GM21723 (cell line): ENCODE measurements at regions not wholly inside any gene's neighbourhood (a gene's known extent, or its start where the extent isn't known, plus 50 kb on each side); places are given as distances from the start of the nearest gene placed in this dataset.
A peak's percentile ranks its signal among the peaks of the same experiment; 100 is the strongest.

Experiments used
- ATAC-seq: cut with Tn5 transposase; IDR thresholded peaks from one replicate; pipeline ENCODE4 v1.9.1; 2021; ENCODE audit warnings: mild to moderate bottlenecking, moderate library complexity; ENCODE audit not compliant: unreplicated experiment

DNA sequence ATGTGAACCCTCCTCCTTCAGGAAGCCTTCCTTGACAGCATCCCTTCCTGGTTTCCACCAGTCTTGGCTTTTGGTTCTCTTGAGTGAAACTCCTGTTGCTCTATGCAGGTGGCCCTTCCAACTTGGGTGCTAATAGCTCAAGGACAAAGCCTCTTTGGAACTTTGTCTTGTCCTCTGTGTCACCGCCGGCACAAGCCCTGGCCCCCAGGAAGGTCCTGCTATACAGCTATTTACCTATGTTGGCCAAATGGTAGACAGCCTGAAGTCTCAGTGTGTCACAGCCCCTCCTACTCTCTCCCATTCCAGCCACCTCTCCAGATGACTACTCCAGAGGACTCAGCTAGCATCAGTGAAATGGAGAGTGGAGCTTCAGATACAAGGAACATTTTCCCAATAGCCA is 94.7 kb upstream of the ZNF618 start:
- no peak for ATAC-seq

DNA sequence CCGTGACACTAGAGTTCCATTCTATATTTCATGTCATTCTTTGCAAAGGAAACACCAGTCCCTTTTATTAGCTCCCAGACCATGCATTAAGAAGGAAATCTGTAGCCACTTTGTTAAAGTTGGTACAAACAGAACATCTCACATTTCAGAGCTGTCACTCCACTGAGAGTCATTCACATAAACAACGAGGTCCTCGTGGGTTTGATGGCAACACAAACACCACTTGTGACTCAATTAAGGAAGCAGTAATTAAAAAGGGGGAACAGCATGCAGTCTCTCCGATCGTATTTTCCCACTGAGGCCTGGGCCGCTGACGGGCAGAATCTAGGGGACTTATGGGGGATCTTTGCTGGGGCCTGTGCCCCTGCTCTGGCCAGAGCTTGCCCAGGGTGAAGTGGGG is 94.2 kb upstream of the ZNF618 start:
- ATAC-seq, result no peak

DNA sequence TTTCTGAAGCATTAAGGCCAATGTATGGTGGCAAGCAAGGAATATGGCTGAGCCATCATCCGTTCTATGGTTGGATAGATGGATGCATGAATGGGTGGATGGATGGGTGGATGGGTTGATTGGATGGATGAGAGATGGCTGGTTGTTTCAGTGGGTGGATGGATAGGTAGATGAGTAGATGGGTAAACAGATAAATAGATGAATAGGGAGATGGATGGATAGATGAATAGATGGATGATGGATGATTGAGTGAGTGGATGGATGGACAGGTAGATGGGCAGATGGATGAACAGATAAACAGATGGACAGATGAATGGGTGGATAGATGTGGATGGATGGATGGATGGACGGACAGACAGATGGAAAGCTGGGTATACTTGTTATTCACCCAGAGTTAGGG is 92.6 kb upstream of the ZNF618 start:
- ATAC-seq, result no peak

DNA sequence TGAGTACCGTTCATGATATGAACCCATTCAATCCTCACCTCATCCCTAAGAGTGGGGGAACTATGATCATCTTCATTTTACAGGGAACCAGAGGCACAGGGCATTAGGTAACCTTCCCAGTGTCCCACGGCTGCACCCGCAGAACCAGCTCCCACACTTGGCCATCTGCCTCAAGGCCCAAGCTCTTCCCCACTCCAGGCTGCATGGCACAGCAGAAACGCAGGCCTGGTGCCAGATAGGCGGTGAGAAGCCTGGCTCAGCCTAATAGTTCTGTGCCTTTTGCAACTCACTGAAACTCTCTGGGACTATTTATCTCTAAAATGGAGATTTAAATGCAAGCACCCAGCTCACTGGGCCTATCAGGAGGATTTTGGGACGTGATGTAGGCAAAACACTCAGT is 90.8 kb upstream of the ZNF618 start:
- no peak for ATAC-seq

DNA sequence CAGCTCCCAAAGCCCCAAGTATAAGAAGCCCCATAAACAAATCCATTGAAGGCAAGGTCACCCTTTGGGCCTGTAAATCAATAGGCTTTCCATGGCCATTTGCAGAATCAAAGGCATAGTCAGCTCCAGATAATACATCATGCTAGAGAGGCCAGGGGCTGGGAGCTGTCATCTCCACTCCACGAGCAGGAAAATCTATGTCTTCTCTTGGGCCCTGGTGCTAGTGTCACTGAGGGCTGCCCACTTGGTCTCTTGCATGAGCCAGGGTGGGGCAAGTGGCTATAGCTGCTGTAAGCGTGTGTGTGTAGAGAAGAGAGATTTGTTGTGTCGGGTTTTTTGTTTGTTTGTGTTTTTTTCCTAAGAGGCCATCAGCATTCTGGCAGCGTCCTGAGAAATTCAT is 90.0 kb upstream of the ZNF618 start:
- no peak for ATAC-seq

DNA sequence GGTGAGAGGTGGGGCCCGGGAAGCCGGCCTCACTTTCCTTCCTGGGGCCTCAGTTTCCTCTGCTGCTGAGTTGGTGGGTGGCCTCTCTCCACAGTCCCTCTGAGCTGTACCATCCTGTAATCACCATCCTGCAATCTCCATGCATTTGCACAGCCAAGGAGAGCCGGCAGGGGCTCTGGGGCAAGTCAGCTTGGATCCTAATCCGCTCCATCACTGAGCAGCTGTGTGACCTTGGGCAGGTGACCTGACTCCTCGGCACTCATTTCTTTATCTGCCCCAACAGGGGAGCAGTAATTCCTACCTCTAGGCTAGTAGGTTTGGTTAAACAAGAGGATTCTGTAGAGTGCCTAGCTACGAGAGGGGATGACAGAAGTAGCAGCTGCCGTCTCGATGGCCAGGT is 88.2 kb upstream of the ZNF618 start:
- no peak for ATAC-seq

DNA sequence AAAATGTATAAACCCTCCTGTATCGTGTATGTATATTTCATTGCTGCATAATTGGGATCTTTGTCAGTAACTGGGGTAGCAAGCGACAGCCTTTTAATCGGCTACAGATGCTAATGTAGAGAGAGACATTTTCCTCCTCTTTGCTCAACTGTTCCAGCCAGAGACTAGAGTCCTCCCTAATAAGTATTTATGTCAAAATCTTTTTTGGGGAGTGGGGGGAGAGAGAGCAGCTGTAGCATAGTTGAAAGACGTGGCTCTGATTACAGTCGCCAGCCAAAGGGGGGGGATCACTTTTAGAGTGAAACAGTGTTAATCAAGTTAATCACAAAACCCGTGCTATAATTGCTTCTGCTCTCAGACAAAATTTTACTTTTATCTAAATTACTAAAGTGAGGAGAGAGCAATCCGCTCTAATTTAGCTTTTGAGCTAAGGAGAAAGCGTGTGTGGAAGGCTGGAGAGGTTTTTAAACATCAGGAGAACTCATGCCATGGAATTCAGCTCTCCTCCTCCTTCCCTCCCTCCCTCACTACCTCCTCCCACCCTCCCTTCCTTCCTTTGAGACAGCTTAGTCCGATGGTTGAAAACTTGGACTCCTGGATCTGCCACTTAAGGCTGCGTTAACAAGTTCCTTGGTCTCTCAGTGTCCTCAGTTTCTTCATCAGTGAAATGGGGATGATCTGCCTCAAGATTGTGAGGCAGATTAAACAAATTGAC is 87.3 kb upstream of the ZNF618 start:
- no peak for ATAC-seq

DNA sequence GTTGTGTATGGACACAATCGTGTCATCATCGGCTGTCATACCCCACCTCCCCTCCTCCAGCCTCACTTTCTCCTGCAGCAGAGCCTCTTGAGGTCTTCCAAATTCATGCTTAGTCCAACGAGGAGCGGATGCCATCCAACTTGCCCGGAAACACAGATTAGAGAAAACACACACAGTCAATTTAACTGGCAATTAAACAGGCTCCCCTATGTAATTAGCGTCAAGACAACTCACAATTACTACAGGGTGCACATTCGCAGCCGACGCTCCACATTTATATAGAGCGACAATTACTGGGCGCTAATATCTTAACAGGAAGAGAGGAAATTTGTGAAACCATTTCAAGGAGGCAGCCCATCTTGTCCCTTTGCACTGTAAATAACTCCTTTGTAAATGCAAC is 86.0 kb upstream of the ZNF618 start:
- ATAC-seq, result no peak

DNA sequence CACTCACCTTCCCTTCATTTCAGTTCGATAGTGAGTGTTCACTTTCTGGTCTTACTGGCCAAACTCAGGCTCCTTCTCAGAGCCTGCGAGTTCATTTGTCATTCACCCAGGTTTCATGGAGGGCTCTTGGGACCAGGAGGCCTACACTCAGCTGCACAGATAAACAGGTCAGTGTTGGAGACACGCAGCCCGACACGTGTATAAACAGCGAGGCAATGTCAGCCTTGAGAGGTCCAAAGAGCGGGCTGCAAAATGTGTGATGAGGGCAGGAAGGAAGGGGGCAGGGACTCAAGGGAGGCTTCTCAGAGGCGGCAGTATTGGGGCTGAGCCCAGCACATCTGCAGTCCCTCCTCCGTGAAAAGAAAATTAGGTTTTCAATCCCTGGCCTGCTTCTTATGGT is 82.6 kb upstream of the ZNF618 start:
- no peak for ATAC-seq

DNA sequence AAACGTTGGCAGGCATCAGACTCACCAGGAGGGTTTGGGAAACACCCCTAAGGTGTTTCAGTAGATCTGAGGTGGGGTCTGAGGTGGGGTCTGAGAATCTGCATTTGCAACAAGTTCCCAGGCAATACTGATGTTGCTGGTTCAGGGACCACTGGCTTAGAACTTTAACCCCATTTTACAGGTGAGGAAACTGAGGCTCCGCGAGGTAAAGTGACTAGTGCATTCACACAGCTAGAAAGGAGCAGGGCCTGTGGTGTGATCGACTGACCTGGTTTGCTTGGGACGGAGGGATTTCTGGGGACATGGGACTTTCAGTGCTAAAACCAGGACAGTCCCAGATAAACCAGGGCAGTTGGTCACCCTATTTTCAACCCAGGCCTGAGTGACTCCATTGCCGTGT is 81.4 kb upstream of the ZNF618 start:
- ATAC-seq, result no peak

DNA sequence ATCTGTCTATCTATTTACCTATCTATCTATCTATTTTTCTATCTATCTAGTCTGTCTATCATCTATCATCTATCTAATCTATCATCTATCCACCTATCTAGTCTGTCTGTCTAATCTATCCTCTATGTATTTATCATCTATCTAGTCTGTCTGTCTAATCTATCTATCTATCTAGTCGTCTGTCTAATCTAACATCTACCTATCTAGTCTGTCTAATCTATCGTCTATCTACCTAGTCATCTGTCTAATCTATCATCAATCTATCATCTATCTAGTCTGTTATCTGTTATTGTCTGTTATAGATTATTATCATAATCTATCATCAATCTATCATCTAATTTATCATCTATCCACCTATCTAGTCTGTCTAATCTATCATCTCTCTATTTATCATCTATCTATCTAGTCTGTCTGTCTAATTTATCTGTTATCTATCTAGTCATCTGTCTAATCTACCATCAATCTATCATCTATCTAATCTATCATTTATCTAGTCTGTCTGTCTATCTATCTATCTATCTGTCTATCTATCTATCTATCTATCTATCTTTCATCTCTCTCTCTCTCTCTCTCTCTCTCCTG is 80.2 kb upstream of the ZNF618 start:
- ATAC-seq, result no peak

DNA sequence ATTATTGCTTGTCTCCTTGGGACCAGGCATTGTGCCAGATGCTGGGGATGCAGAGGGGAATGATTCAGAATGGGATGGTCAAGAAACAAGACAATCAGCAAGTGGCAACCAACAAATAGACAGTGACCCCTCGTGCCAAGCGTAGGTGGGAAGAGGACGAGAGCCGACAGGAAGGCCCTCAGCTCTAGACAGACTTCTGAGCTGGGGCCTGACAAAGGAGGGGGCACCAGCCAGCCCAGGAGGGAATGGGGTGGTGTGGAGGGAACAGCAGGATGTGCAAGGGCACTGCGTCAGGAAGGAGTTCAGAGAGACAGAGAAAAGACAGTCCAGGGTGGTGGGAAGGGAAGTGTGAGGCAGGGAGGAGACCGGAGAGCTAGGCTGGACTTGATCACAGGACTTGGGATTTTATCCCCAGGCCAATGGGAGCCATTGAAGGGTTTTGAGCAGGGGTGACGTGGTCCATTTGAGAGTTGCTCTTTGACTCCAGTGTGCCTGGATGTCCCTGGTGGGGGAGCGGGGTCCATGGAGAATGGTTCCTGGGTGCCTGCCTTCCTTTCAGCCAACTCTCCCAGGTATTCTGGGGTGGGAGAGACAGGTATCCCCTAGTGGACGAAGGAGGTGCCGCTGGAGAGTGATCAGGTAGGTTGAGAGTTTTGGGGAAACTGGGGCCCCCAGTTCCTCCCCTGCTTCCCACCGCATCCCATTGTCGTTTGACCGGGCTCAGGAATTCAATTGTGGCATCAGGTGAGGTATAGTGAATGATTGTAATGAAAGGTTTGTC is 79.3 kb upstream of the ZNF618 start:
- ATAC-seq, result no peak

DNA sequence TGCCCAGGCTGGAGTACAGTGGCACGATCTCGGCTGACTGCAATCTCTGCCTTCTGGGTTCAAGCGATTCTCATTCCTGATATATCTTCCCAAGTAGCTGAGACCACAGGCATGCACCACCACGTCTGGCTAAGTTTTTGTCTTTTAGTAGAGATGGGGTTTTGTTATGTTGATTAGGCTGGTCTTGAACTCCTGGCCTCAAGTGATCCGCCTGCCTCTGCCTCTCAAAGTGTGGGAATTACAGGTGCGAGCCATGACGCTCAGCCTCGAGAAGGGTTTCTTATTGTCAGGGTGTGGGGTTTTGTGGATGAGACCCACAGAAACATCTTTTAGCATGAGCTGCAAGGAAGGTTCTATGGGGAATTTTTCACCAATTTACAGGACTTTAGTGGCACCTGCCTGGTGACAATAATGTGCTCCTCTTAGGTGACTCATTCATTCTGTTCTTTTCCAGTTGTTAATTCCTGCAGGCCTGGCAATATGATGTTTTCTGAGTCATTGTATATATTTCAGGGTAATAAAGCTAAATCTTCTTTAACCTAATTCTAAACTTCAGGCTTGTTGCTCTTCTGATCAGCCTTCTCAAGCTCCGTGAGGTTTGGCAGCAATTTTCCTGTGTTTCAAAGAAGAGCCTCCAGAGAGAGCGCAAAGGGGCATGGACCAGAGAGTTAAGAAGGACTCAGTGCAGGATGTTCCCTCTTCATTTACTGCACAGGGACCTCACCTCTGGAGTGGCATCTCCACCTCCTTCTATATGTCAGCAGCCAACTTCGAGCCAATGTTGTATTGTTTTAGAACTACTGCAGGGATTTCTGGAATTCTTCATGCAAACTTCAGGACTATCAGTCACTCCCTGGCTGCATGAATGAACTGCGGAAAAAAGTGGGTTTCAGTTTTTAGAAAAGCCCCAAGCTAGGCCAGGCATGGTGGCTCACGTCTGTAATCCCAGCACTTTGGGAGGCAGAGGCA is 77.8 kb upstream of the ZNF618 start:
- ATAC-seq, result no peak

DNA sequence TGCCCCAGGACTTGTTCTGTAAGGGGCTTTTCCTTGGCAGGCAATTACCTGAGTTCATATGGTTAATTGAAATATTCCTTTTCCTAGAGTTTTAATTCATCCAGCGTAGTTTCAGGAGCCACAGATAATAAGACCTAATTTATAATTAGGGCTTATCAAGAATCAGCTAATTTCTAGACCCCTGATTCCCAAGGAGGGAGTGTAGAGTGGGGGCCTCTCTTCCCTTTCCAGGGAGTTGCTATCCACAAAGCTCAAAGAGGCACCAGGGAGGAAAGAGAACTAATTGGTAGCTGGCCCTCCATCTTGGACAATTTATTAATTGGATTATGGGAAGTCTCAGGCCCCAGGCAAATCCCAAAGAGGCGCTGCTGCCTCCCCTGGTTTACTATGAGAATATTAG is 75.8 kb upstream of the ZNF618 start:
- no peak for ATAC-seq

DNA sequence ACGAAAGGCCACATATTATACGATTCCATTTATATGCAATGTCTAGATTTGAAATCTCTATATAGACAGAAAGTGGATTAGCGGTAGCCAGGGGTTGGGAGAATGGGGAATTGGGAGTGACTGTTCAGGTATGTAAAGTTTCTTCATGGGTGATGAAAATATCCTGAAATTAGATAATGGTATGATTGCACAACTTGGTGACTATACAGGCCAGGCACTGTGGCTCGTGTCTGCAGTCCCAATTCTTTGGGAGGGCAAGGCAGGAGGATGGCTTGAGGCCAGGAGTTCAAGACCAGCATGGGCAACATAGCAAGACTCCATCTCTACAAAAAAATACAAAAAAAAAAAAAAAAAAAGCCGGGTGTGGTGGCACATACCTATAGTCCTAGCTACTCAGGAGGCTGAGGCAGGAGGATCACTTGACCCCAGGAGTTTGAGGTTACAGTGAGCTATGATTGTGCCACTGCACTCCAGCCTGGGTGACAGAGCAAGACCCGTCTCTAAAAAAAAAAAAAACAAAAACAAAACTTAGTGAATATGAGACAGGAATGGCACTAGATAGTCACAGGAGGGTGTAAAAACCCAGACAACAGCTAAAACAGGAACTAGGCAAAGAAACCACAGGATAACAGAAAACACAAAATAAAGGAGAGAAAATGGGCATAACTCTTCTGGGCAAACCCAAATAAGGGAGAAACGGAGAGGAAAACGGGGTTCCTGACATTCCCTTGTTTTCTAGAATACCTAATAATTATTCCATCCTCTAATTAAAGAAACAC is 72.1 kb upstream of the ZNF618 start:
- no peak for ATAC-seq

DNA sequence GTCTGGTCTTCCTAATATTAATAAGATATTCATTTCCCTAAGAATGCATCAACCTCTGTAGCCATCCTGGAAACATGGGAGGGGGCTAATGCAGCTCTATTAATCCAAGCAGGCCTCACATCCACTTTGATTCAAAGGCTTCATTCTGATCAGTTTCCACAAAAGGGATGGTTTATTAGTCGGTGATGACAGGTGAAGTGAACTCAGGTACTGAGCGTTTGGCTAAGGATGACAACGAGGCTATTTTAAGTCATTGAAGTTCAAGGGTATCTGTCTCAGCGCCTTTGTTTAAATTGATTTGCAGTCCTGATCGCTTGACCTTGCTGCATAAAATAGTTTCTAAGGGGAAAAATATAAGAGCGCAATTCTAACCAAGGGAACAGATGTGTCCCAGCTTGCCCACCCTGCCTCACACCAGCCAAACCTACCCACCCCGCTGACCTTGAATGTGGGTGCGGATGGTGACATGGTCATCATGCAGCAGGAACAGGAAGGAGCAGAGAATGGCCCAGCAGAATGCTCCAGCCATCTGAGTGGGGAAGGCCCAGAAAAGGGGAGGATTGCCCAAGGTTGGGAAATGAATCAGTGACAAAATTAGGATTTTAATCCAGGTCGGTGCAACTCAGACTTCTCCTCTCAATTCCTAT is 70.5 kb upstream of the ZNF618 start:
- no peak for ATAC-seq

DNA sequence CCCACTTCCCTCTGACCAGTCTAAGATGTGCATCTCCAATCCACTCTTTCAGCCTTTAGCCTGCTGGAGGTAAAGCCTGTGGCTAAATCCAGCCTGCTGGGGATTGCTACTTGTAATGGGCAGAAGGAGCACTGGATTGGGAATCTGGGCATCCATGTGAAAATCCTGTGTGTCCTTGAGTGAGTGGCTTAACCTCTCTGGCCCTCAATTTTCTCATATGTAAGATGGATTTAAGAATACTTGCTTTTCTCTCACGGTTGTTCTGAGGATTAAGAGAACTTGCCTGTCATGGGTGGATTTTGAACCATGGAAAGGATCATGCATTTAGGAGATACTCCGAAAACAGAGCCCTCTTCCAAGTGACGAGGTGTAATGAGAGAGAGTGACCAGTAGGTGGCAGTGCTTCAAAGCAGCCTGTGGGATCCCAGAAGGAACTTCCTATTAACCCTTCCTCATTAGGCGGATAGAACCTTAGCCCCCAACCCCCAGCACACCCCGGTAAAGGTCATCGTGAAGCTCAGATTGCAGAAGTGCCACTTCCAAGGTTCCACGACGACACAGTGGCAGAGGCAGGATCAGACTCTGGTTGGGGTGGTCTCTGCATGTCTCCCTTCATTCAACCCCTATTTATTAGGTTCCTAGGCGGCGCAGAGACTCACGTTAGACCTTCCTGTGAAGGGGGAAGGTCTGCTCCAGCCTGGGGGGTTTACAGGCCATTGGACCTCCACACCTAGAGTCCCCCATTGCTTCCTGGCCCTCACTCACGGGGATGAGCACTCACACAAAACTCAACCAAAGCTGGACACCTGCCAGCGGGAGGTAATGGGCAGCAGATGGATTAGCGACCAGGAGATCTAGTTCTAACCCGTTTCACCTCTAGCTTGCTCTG is 68.7 kb upstream of the ZNF618 start:
- ATAC-seq, result peak; percentile 59

DNA sequence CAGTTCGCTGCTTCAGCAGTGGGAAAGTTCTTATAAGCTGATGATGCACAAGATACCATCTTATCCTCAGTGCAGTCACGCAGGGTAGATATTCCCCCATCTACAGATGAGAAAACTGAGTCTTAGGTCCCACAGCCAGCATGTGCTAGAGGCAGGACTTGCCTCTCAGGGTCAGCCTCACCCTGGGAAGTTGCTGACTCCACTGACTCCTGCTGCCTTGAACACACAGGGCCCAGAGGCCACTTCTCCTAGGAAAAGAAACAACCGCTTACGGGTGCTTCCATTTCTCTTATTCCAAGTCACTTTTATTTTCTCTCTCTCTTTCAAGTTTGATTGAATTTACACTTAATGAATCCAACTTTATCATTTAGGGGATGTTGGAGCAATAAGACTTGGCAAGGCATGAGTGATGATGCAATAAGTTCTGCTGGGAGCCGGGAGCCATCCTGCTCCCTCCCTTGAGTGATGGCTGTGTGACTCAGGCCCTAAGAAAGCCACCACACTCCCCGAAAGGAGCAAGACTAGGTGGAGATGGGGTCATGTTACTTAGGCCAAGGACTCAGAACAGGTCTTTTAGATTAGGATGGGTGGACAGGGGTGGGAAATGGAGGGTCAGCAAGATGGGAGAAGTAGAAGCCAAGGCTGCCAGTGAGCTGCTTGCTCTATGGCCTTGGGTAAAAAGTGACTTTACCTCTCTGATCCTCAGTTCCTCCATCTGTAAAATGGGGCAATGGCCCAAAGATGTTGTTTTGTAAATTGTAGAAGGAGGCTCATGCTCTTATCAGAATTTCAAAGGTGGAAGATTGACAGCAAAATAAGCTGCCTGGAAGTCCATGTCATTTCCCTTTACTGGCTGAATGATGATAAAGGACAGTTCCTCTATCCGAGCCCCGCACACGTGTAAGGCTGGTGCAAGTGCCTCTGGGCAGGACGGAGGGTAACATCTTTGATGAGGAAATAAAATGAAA is 67.4 kb upstream of the ZNF618 start:
- no peak for ATAC-seq
